ENCODE measurements at regions not wholly inside any gene's neighbourhood (a gene's known extent, or its start where the extent isn't known, plus 50 kb on each side); places are given as distances from the start of the nearest gene placed in this dataset.

- TF ChIP-seq USF1 (IDR thresholded peaks at IDR 0.05) (no peak), ZBTB7A (IDR thresholded peaks at IDR 0.05; ENCODE audit: low read depth) (no peak), EP300 (IDR thresholded peaks at IDR 0.05; ENCODE audit: borderline replicate concordance) (no peak), YY1 (IDR thresholded peaks at IDR 0.05; ENCODE audit: low read depth) (no peak), NFIC (IDR thresholded peaks at IDR 0.05) (no peak), TEAD4 (IDR thresholded peaks at IDR 0.05) (no peak), CREB1 (IDR thresholded peaks at IDR 0.05; ENCODE audit: low read depth) (no peak), EGR1 (IDR thresholded peaks at IDR 0.05) (no peak), REST (IDR thresholded peaks at IDR 0.05; ENCODE audit: low read depth) (no peak), FOXM1 (IDR thresholded peaks at IDR 0.05; ENCODE audit: borderline replicate concordance, low read depth) (no peak), TCF12 (IDR thresholded peaks at IDR 0.05; ENCODE audit: low read depth) (no peak), RAD21 (IDR thresholded peaks at IDR 0.05; ENCODE audit: low read depth) (no peak), CEBPB (IDR thresholded peaks at IDR 0.05) (no peak), MAX (IDR thresholded peaks at IDR 0.05) (no peak), TAF1 (IDR thresholded peaks at IDR 0.05; ENCODE audit: low read depth) (no peak)
Measured at GRCh38 chr6:19690325-19691075, 146.7 kb upstream of the ID4 start.

DNA sequence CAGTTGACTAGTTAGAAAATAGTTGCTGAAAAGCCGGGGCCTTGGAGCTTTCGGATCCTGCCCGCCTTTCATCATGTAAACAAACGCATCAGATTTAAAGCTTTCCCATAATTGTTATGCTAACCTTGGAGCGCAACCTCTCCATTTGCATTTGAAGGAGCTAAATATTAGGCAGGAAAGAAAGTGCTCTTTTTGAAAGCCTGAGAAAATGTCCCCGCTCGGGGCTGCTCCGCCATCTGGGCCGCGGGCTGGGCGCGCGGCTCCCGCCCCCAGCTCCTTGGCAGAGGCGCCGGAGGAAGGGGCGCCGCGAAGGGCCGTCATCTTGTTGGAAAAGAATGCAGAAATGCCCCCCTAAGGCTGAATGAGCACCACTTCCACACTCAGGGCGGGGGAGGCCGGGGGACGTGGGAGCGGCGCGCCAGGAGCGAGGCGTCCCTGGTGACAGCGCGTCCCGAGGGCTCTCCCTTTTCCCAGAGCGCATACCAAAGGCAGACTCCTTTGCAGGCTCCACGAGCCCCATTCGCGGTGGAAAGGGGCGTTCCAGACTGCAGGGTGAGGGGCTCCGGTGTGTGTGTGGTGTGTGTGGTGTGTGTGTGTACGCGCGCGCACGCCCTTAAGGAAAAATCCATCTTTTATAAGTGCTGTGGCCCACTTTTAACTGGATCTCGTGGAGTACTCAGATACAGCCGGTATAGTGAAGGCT is 145.6 kb upstream of the ID4 start:
- TF ChIP-seq USF1 (IDR thresholded peaks at IDR 0.05) (no peak), EP300 (IDR thresholded peaks at IDR 0.05; ENCODE audit: borderline replicate concordance) (no peak), TEAD4 (IDR thresholded peaks at IDR 0.05) (no peak), FOXM1 (IDR thresholded peaks at IDR 0.05; ENCODE audit: borderline replicate concordance, low read depth) (no peak), EGR1 (IDR thresholded peaks at IDR 0.05) (no peak), NFIC (IDR thresholded peaks at IDR 0.05) (no peak), TCF12 (IDR thresholded peaks at IDR 0.05; ENCODE audit: low read depth) (no peak), CEBPB (IDR thresholded peaks at IDR 0.05) (no peak), REST (IDR thresholded peaks at IDR 0.05; ENCODE audit: low read depth) (no peak), CREB1 (IDR thresholded peaks at IDR 0.05; ENCODE audit: low read depth) (no peak), RAD21 (IDR thresholded peaks at IDR 0.05; ENCODE audit: low read depth) (no peak), MAX (IDR thresholded peaks at IDR 0.05) (no peak), ZBTB7A (IDR thresholded peaks at IDR 0.05; ENCODE audit: low read depth) (no peak), TAF1 (IDR thresholded peaks at IDR 0.05; ENCODE audit: low read depth) (no peak), YY1 (IDR thresholded peaks at IDR 0.05; ENCODE audit: low read depth) (no peak)

GRCh38 chr6:19692506-19693298 is 144.5 kb upstream of the ID4 start:
- TF ChIP-seq YY1 (IDR thresholded peaks at IDR 0.05; ENCODE audit: low read depth) (no peak), EP300 (IDR thresholded peaks at IDR 0.05; ENCODE audit: borderline replicate concordance) (no peak), TCF12 (IDR thresholded peaks at IDR 0.05; ENCODE audit: low read depth) (no peak), USF1 (IDR thresholded peaks at IDR 0.05) (no peak), EGR1 (IDR thresholded peaks at IDR 0.05) (no peak), RAD21 (IDR thresholded peaks at IDR 0.05; ENCODE audit: low read depth) (no peak), TAF1 (IDR thresholded peaks at IDR 0.05; ENCODE audit: low read depth) (no peak), CEBPB (IDR thresholded peaks at IDR 0.05) (no peak), FOXM1 (IDR thresholded peaks at IDR 0.05; ENCODE audit: borderline replicate concordance, low read depth) (no peak), ZBTB7A (IDR thresholded peaks at IDR 0.05; ENCODE audit: low read depth) (no peak), REST (IDR thresholded peaks at IDR 0.05; ENCODE audit: low read depth) (no peak)
